HepG2 (cell line): ENCODE measurements at regions not wholly inside any gene's neighbourhood (a gene's known extent, or its start where the extent isn't known, plus 50 kb on each side); places are given as distances from the start of the nearest gene placed in this dataset.
A peak's percentile ranks its signal among the peaks of the same experiment; 100 is the strongest.

ENCODE experiments used
- ATAC-seq: fragments of 200-7000 bp; cut with Tn5 transposase; 3 replicates; pipeline ENCODE4 v1.9.1; 2020; ENCODE audit warnings: mild to moderate bottlenecking, moderate library complexity
- BruUV-seq: library from RNA; stranded (reverse); fragments of 400-500 nt; replicated peaks from 2 replicates; lab custom pipeline; 2021; lab: Mats Ljungman, UMichigan
- CTCF ChIA-PET: fragments of 300-600 bp; formaldehyde crosslinking; extraction: SDS; loops from one replicate; lab custom pipeline; 2021; ENCODE audit warnings: low total read pairs, inconsistent platforms, low intra/inter-chr PET ratio; lab: Yijun Ruan, JAX
- POLR2A ChIA-PET: fragments of 350-600 bp; sonication (Branson Sonifier 250); formaldehyde crosslinking; loops from one replicate; lab custom pipeline; 2020; ENCODE audit warnings: antibody characterized with exemption, inconsistent platforms; lab: Yijun Ruan, JAX
- DNase-seq: peaks from one replicate; pipeline ENCODE4 v3.0.0-alpha.2; 2015; ENCODE audit warnings: low spot score
- FAIRE-seq: peaks from 3 replicates; lab custom pipeline; 2011; peaks lifted over from hg19 to GRCh38; lab: Jason Lieb, UNC
- H2AFZ ChIP-seq: one replicate; pipeline ENCODE4 v1.6.1; 2011; ENCODE audit warnings: low read length, inconsistent platforms
- H3K27ac ChIP-seq: fragments of 300-600 bp; 3 replicates; pipeline ENCODE4 v1.8.0; 2011; ENCODE audit warnings: mixed run types, mild to moderate bottlenecking, mixed read lengths, low read length, inconsistent platforms; ENCODE audit not compliant: insufficient read depth; ENCODE audit errors: extremely low read length
- H3K27me3 ChIP-seq, 2 experiments: fragments of 200-600 bp in 1 of 2; 2 replicates in 1 of 2; 3 replicates in 1 of 2; pipeline versions ENCODE4 v1.6.0 to v1.8.0; 2011; ENCODE audit warnings: low read length in 2 of 2, mild to moderate bottlenecking in 2 of 2, moderate library complexity in 2 of 2, inconsistent platforms in 1 of 2; ENCODE audit not compliant: insufficient read depth in 2 of 2, control insufficient read depth in 1 of 2
- H3K36me3 ChIP-seq, 2 experiments: fragments of 200-600 bp in 1 of 2; replicated peaks in 1 of 2; 2 replicates in 1 of 2; 3 replicates in 1 of 2; pipeline versions ENCODE4 v1.5.1 to v1.8.0; 2011; ENCODE audit warnings: low read length in 2 of 2, inconsistent platforms in 1 of 2; ENCODE audit not compliant: insufficient read depth in 2 of 2, control insufficient read depth in 1 of 2
- H3K4me1 ChIP-seq: 2 replicates; pipeline ENCODE4 v1.5.1; 2012; ENCODE audit warnings: low read length, inconsistent platforms; ENCODE audit not compliant: insufficient read depth
- H3K4me2 ChIP-seq: 2 replicates; pipeline ENCODE4 v1.6.0; 2011; ENCODE audit warnings: low read depth, low read length, inconsistent platforms
- H3K4me3 ChIP-seq, 3 experiments: fragments of 200-600 bp in 1 of 3; sonication (generic), shearing (Covaris generic) in 1 of 3; replicated peaks in 1 of 3; 2 replicates each; pipeline ENCODE4 v1.5.1; 2011 to 2016; ENCODE audit warnings: low read length in 3 of 3, inconsistent platforms in 2 of 3, low read depth in 2 of 3, mild to moderate bottlenecking in 2 of 3, control low read depth in 1 of 3, mixed read lengths in 1 of 3; ENCODE audit not compliant: insufficient read depth in 1 of 3
- H3K79me2 ChIP-seq: one replicate; pipeline ENCODE4 v1.6.1; 2011; ENCODE audit warnings: low read length, inconsistent platforms; ENCODE audit not compliant: insufficient read depth
- H3K9ac ChIP-seq: 2 replicates; pipeline ENCODE4 v1.6.0; 2011; ENCODE audit warnings: mild to moderate bottlenecking, low read depth, low read length, inconsistent platforms; ENCODE audit not compliant: insufficient read depth
- H3K9me3 ChIP-seq: 2 replicates; pipeline ENCODE4 v1.5.1; 2012; ENCODE audit warnings: mild to moderate bottlenecking, low read length
- H4K20me1 ChIP-seq: 2 replicates; pipeline ENCODE4 v1.6.0; 2011; ENCODE audit warnings: inconsistent platforms, mild to moderate bottlenecking, low read length, moderate library complexity; ENCODE audit not compliant: insufficient read depth
- AGO1 ChIP-seq: fragments of 200-400 bp; formaldehyde crosslinking; IDR thresholded peaks from 2 replicates; pipeline ENCODE4 v1.6.1; 2017; ENCODE audit warnings: mild to moderate bottlenecking, low read depth, low read length, moderate library complexity; ENCODE audit not compliant: poor library complexity, severe bottlenecking
- NFRKB ChIP-seq: fragments of 450-650 bp; IDR thresholded peaks from 2 replicates; pipeline ENCODE4 v1.6.1; 2017
- ZNF280B ChIP-seq: sonication (generic); formaldehyde crosslinking; IDR thresholded peaks from 2 replicates; pipeline ENCODE4 v1.5.0; 2020; ENCODE audit warnings: missing genetic modification reagents, mild to moderate bottlenecking, borderline replicate concordance
- ZNF3 ChIP-seq: IDR thresholded peaks from 2 replicates; pipeline ENCODE4 v1.7.0; 2017; ENCODE audit warnings: inconsistent platforms
- ZNF790 ChIP-seq: sonication (generic); formaldehyde crosslinking; IDR thresholded peaks from 2 replicates; pipeline ENCODE4 v1.8.0; 2022; ENCODE audit warnings: missing genetic modification reagents, mild to moderate bottlenecking, borderline replicate concordance
- ZNF878 ChIP-seq: sonication (generic); formaldehyde crosslinking; IDR thresholded peaks from 2 replicates; pipeline ENCODE4 v1.8.1; 2023; ENCODE audit warnings: mild to moderate bottlenecking, missing genetic modification reagents, moderate library complexity
- WGBS: methylation state at CpG from one replicate; pipeline ENCODE4 v1.1.6; 2017; ENCODE audit warnings: low lambda C conversion rate; 5-methylcytosine and 5-hydroxymethylcytosine counted together
- in situ Hi-C: cut with HindIII; loops from 2 replicates; pipeline ENCODE4 v1.10.0; 2017; ENCODE audit warnings: low pct_unique_long_range_greater_than_20kb; ENCODE audit not compliant: extremely low pct_ligation_motif_present
- intact Hi-C: fragments of 100-400 bp; cut with micrococcal nuclease; formaldehyde crosslinking; loops from one replicate; pipeline ENCODE4 v1.10.0; 2022; ENCODE audit not compliant: unreplicated experiment

GRCh38 chr14:100673085-100673806, 53.4 kb upstream of the DLK1 start (continued):
- TF ChIP-seq ZNF790 (CRISPR knock-in tag) = no peak
- TF ChIP-seq, all 625 proteins: peak for 132

DNA sequence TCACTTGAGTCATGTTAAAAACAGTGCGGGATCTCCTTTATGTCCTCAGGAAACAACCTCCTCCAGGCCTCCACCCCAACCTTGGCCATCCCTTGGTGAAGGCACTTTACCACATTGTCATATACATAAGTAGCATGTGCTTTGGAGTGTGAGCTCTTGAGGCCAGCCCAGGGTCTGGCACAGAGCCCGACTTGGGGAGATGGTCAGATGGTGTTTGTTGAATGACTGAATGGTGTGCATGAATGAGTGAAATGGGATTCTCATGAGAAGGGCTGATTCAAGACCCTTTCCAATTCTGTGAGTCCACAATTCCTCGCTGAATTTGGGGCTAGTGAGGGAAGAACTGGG, 52.9 kb upstream of the DLK1 start:
- Histone ChIP-seq H4K20me1 (no peaks in the 10 kb centered on the region), H3K9me3 (no peaks in the 10 kb centered on the region), H3K4me1 (peaks cover 100% of the 10 kb centered on the region), H3K4me3 (no peak overlapping the region), H3K27ac (no peak overlapping the region), H3K27me3 (no peaks in the 10 kb centered on the region), H2AFZ (no peak overlapping the region), H3K36me3 (no peaks in the 10 kb centered on the region), H3K4me2 (no peak overlapping the region), H3K9ac (no peak overlapping the region), H3K79me2 (no peaks in the 10 kb centered on the region)
- in situ Hi-C loops = no loop called here
- no peak for DNase-seq
- WGBS = 80% methylated on average over 3 of the region's 3 CpGs
- CTCF ChIA-PET = no interaction called here
- TF ChIP-seq ZNF3 (peak; percentile 68; the same call in 1 of the 2 replicates), ZNF878 (CRISPR knock-in tag) (no peak)
- POLR2A ChIA-PET = interaction anchor here (1.4 to 1.9 kb wide), 4 partner anchors 9 to 144 kb away, joined by 7 to 15 read pairs (median 11); no protein-coding TSS in a partner anchor
- BruUV-seq = no TSS peak
- ATAC-seq = no peak
- intact Hi-C loops = loop anchor here (1.0 kb wide), 1 partner anchor 10 kb away; no protein-coding TSS in a partner anchor
- FAIRE-seq = no peak

- 96% methylated on average over 5 of the region's 5 CpGs for WGBS
- H4K20me1 ChIP-seq = no peaks in the 10 kb centered on the region
- H3K9ac ChIP-seq = no peak overlapping the region
- H3K9me3 ChIP-seq = no peaks in the 10 kb centered on the region
- ATAC-seq = no peak
- CTCF ChIA-PET = no interaction called here
- BruUV-seq = no TSS peak
- no peaks in the 10 kb centered on the region for H3K79me2 ChIP-seq
- in situ Hi-C loops = no loop called here
- peaks cover 100% of the 10 kb centered on the region for H3K4me1 ChIP-seq
- H3K4me2 ChIP-seq = peak overlapping the region; percentile 15; the same call in 1 of the 2 replicates
- DNase-seq = no peak
- no peaks in the 10 kb centered on the region for H3K36me3 ChIP-seq
- H3K4me3 ChIP-seq = no peak overlapping the region
- H3K27ac ChIP-seq = no peak overlapping the region
- intact Hi-C loops = no loop called here
- no peak overlapping the region for H2AFZ ChIP-seq
- H3K27me3 ChIP-seq = no peaks in the 10 kb centered on the region
- FAIRE-seq = no peak
- POLR2A ChIA-PET = no interaction called here
- no peak for TF ChIP-seq NFRKB
- TF ChIP-seq ZNF280B (CRISPR knock-in tag) = no peak
- no peak for TF ChIP-seq AGO1
Measured at GRCh38 chr14:100674428-100674827, 52.3 kb upstream of the DLK1 start.
